Hematopoietic multipotent progenitor cell (in vitro differentiated cells): ENCODE measurements at regions not wholly inside any gene's neighbourhood (a gene's known extent, or its start where the extent isn't known, plus 50 kb on each side); places are given as distances from the start of the nearest gene placed in this dataset.
"Not testable (repeated sequence)": the region's sequence is repeated elsewhere in the genome, so short reads cannot be mapped to it uniquely, and the experiment has no call there.

ENCODE experiments used
- DNase-seq, 3 donors: peaks; one replicate each; pipeline ENCODE4 v3.0.0-alpha.2; 2011 to 2015; ENCODE audit warnings: low read depth in 2 of 3, low spot score in 2 of 3

DNA sequence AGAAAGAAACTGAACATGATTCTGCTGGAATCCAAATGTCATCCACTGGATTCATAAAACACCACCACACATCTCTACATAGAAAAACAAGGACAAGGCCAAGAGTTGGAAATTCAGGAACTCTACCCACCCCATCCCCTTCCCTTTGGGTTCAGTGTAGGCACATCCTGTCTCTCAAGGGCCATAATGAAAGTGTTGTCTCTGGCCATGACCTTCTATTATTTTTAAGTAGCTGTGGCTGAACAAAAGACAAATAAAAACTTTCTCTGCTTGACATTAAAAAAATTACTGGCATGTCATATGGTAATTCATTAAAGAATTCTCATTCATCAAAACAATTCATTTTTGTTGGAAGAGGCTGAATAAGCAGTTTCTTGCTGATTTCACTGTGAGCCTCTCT, 54.9 kb upstream of the ZBTB18 start:
- no peak for DNase-seq

GRCh38 chr1:243991650-243992049, 59.4 kb upstream of the ZBTB18 start:
- DNase-seq = no peak

DNA sequence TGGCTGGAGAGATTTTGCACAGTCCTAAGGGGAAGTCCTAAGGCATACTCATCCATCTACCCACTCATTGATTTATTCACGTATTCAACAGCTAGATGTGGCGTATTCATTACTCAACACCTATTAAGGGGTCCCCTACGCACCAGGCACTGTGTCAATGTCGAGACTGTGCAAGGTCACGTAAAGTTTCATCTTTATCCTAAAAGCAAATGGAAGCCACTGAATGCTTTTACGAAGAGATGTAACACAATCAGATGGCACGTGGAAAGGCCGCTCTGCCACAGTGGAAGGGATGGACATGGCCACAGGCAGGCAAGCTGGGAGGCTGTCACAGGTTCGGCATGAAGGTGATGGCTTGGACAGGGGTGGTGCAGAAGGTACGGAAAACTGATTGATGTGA, 66.3 kb upstream of the ZBTB18 start:
- DNase-seq = no peak

DNA sequence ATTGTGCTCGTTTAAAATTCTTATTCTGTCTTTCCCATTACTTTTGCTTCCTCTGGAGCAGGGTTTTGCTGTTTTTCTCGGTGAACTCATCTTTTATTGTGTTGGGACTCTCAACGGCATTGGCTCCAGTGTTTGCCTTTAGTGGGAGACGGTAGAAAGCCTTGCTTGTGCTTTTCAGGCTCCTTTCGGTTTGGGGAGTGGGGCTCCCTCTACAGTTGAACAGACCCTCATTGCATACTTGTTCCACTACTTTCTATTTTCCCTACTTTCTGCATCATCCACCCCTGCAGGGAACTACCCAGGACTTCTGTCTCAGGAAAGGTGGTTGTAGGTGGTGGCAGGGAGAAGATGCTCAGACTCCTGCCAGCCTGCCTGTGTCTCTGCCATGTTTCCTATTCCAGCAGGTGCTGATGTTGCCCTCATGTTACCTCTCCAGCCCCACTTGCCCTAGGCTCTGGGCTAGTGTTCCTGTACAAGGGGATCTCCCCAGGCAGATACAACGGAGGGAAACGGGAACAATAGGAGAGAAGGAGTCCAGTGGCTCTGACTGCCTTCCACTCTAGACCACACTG, 68.5 kb upstream of the ZBTB18 start:
- no peak for DNase-seq

- DNase-seq = no peak
These were observed 70.6 kb upstream of the ZBTB18 start for GRCh38 chr1:243980471-243980870.

DNA sequence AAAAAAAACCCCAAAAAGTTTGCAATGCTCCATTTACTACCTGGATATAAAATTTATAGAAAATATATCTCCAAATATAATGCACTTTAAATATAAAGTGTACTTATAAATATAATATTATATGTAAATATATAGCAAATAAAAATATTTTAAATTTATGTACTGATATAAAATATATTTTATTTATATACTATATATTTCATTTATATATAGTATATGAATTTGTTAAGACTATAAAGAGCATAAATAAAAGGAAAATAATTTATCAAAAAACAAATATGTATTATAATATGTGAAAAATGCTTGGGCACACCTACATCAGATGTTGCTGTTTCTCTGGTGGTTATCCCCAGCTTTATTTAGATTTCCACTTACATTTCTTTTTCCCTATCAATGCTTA, 71.0 kb upstream of the ZBTB18 start:
- no peak for DNase-seq

GRCh38 chr1:243979396-243979795, 71.7 kb upstream of the ZBTB18 start:
- no peak for DNase-seq

GRCh38 chr1:243977094-243977493, 74.0 kb upstream of the ZBTB18 start:
- DNase-seq = no peak

GRCh38 chr1:243974451-243975292, 76.4 kb upstream of the ZBTB18 start:
- peak in 1 of 3 donors; percentile 28 for DNase-seq

DNA sequence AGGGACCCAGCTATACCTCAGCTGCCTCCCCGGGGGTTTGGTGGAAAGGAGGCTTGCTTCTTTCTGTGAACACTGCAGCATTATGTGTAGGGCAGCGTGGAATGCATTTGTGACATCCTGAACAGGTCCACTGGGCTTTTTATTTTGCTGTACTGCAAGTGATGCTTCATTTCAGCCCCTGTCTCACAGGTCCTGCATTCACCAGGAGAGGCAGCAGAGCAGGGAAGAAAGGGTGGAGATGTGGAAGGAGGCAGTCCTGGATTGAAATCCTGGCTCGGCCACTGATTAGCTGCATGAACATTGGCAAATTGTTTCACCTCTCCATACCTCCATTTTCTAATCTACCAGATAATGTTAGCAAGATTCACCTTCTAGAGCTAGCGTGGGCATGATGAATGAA, 77.9 kb upstream of the ZBTB18 start:
- DNase-seq = no peak

DNA sequence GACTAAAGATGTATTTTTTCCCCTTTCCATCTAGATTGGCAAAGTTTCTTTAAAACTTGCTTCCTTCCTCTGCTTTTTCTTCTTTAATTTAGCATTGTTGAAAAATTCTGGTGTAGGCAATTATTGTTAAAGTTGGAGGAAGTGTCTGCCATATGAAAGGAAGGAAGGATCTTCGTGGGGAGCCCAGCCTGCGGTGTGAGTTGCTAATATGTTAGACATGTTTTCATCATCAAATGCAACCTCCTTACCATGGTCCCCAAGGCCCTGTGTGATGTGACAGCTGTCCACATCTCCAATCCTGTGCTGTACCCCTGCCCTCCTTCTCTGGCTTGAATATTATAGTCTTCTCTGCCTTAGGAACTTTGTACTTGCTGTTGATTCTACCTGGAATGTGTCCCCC, 81.0 kb upstream of the ZBTB18 start:
- DNase-seq = peak in 1 of 3 donors; percentile 24

- no peak for DNase-seq
These were observed 82.7 kb upstream of the ZBTB18 start for GRCh38 chr1:243968413-243968812.

- no peak for DNase-seq
These were observed 86.2 kb upstream of the ZBTB18 start for GRCh38 chr1:243964915-243965314.

DNA sequence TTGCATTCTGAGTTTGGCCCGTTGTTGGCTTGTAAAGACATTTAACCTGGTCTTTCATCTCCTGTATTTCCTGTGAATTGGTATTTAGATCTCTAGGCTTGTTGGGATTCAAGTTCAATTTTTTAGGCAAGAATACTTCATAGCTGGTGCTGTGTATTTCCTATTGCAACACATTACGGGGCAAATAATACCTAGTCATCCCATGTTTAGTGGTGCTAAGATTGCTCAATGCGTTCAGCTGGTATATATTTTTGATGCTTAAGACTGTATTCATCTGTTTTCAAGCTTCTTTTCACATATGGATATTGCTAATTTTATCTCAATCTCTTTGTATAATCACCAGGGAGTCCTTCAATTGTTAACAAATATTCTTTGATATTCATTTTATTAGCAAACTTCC, 87.5 kb upstream of the ZBTB18 start:
- no peak for DNase-seq

DNA sequence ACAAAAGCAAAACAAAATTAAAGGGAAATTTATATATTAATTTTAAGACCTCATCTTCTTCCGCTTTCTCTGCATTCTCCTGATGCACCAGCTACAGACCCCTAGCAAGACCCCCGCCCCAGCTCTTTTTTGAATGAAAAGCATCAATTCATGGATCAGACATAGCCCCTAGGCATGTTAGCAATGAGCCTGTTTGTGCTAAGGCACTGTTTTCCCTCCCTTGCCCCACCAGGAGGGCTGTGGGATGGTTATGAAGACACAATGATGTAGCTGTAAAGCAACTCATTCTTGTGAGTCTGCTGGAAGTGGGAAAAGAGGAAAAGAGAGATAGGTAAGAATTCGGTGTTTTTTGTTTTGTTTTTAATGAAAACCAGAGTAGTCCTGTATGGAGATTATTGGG, 88.5 kb upstream of the ZBTB18 start:
- no peak for DNase-seq

DNA sequence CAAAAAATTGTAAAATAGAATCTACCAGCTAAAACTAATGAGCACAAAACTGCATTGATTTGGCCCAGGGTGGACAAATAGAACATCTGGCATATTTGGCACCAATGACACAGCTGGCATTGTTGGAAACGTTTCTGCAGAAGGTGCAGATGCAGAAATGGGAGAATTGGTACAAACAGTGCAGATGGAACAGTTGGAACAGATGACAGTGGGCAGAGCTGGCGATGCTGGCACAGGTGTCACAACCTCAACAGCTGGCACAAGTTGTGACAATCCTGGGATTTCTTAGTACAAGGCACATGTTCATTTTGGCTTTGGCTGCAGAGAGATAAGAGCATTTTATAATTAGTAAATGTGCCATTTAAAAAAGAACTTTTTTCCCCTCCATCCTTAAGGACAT, 91.1 kb upstream of the ZBTB18 start:
- no peak for DNase-seq

- no peak for DNase-seq
These were observed 93.9 kb upstream of the ZBTB18 start for GRCh38 chr1:243957141-243957540.

GRCh38 chr1:243956450-243956849, 94.6 kb upstream of the ZBTB18 start:
- no peak for DNase-seq

DNA sequence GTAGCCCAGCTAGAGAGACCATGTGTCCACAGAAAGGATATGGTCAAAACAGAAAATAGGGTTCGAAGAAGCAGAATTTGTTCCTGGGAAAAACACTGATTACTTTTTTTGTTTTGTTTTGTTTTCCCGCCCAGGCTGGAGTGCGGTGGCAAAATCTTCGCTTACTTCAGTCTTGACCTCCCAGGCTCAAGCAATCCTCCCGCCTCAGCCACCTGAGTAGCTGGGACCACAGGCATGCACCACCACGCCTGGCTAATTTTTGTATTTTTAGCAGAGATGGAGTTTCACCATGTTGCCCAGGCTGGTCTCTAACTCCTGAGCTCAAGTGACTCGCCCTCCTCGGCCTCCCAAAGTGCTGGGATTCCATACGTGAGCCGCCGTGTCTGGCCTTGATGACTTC, 99.9 kb upstream of the ZBTB18 start:
- DNase-seq = not testable (repeated sequence)

GRCh38 chr1:243950166-243950565, 100.1 kb upstream of the AKT3 start:
- no peak for DNase-seq

DNA sequence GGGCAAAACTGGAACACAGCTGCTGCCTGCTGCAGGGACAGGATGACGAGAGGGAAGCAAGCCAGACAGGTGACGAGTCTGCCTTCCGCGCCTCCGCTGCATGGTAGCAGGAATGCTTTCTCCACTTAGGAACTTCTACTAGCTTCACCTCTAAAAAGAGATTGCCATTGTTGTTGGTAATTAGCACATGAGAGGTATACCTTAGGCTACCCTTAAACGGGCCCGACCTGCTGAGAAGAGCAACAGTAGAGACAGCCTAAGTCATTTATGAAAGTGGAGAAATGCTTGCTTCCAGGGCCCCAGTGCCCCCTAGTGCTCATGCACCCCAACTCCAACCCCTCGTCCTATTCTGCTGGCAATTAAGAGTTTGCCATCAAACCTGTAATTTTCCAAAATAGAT, 96.9 kb upstream of the AKT3 start:
- peak in 2 of 3 donors; percentile 22 to 53 for DNase-seq

GRCh38 chr1:243946253-243946652, 96.2 kb upstream of the AKT3 start:
- DNase-seq = no peak

DNA sequence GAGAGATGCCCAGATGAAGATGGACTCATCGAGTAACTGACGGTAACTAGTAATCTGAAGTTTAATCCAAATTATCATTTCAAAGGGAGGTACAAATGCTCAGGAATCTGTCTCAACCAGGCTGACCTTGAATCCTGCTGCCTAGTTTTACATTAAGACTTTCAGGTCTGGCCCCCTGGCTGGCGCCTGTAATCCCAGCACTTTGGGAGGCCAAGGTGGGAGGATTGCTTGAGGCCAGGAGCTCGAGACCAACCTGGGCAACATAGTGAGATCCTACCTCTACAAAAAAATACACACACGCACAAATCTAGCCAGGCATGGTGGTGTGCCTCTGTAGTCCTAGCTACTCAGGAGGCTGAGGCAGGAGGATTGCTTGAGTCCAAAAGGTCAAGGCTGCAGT, 95.7 kb upstream of the AKT3 start:
- no peak for DNase-seq
